ENCODE measurements at regions not wholly inside any gene's neighbourhood (a gene's known extent, or its start where the extent isn't known, plus 50 kb on each side); places are given as distances from the start of the nearest gene placed in this dataset.
"Not testable (repeated sequence)": the region's sequence is repeated elsewhere in the genome, so short reads cannot be mapped to it uniquely, and the experiment has no call there.

- Mint-ChIP-seq H3K27me3 (no peaks in the 10 kb centered on the region), H3K4me3 (no peak overlapping the region), H3K36me3 (ENCODE audit: insufficient read depth) (peaks cover 2% of the 10 kb centered on the region), H3K27ac (ENCODE audit: low read depth) (no peak overlapping the region), H3K4me1 (no peaks in the 10 kb centered on the region), H3K9me3 (no peaks in the 10 kb centered on the region)
- DNase-seq (ENCODE audit: low spot score in 2 of 2) (no peak), ATAC-seq (replicated peaks; ENCODE audit: extremely low read depth, poor library complexity, severe bottlenecking) (no peak)
Measured at GRCh38 chr10:62467527-62467926, 93.4 kb downstream of the ZNF365 start.

GRCh38 chr10:62471711-62472110 lies 97.5 kb downstream of the ZNF365 start:
- ATAC-seq (replicated peaks; ENCODE audit: extremely low read depth, poor library complexity, severe bottlenecking) = no peak
- H3K27ac Mint-ChIP-seq (ENCODE audit: low read depth) = no peak overlapping the region

GRCh38 chr10:62473241-62473640 lies 99.1 kb downstream of the ZNF365 start:
- H3K4me3 Mint-ChIP-seq = no peak overlapping the region
- H3K9me3 Mint-ChIP-seq = no peaks in the 10 kb centered on the region
- H3K27me3 Mint-ChIP-seq = peaks cover 9% of the 10 kb centered on the region
- H3K36me3 Mint-ChIP-seq (ENCODE audit: insufficient read depth) = no peaks in the 10 kb centered on the region
- H3K27ac Mint-ChIP-seq (ENCODE audit: low read depth) = no peak overlapping the region
- no peaks in the 10 kb centered on the region for H3K4me1 Mint-ChIP-seq
- ATAC-seq (replicated peaks; ENCODE audit: extremely low read depth, poor library complexity, severe bottlenecking) (no peak), DNase-seq (ENCODE audit: low spot score in 2 of 2) (no peak)

More at GRCh38 chr10:62471711-62472110, 97.5 kb downstream of the ZNF365 start:
- peaks cover 9% of the 10 kb centered on the region for H3K27me3 Mint-ChIP-seq
- no peak for DNase-seq (ENCODE audit: low spot score in 2 of 2)
- H3K36me3 Mint-ChIP-seq (ENCODE audit: insufficient read depth) = no peaks in the 10 kb centered on the region
- H3K4me3 Mint-ChIP-seq = no peak overlapping the region
- H3K9me3 Mint-ChIP-seq = no peaks in the 10 kb centered on the region
- H3K4me1 Mint-ChIP-seq = no peaks in the 10 kb centered on the region

- Mint-ChIP-seq H3K27me3 (peaks cover 9% of the 10 kb centered on the region), H3K4me1 (no peaks in the 10 kb centered on the region), H3K36me3 (ENCODE audit: insufficient read depth) (no peaks in the 10 kb centered on the region), H3K9me3 (no peaks in the 10 kb centered on the region), H3K27ac (ENCODE audit: low read depth) (no peak overlapping the region), H3K4me3 (no peak overlapping the region)
- DNase-seq (ENCODE audit: low spot score in 2 of 2) (no peak), ATAC-seq (replicated peaks; ENCODE audit: extremely low read depth, poor library complexity, severe bottlenecking) (no peak)
Measured at GRCh38 chr10:62475551-62475950, 101.4 kb downstream of the ZNF365 start.

- H3K9me3 Mint-ChIP-seq = no peaks in the 10 kb centered on the region
- H3K27me3 Mint-ChIP-seq = peaks cover 12% of the 10 kb centered on the region
- ATAC-seq (replicated peaks; ENCODE audit: extremely low read depth, poor library complexity, severe bottlenecking) (no peak), DNase-seq (ENCODE audit: low spot score in 2 of 2) (no peak)
- H3K4me3 Mint-ChIP-seq = no peak overlapping the region
- no peak overlapping the region for H3K27ac Mint-ChIP-seq (ENCODE audit: low read depth)
- H3K4me1 Mint-ChIP-seq = no peaks in the 10 kb centered on the region
- H3K36me3 Mint-ChIP-seq (ENCODE audit: insufficient read depth) = no peaks in the 10 kb centered on the region
Measured at GRCh38 chr10:62479523-62479922, 105.4 kb downstream of the ZNF365 start.

GRCh38 chr10:62480196-62480595 lies 106.0 kb downstream of the ZNF365 start:
- Mint-ChIP-seq H3K4me1 (no peaks in the 10 kb centered on the region), H3K27me3 (peaks cover 18% of the 10 kb centered on the region), H3K9me3 (no peaks in the 10 kb centered on the region), H3K27ac (ENCODE audit: low read depth) (no peak overlapping the region), H3K4me3 (no peak overlapping the region), H3K36me3 (ENCODE audit: insufficient read depth) (no peaks in the 10 kb centered on the region)
- no peak for DNase-seq (ENCODE audit: low spot score in 2 of 2)
- ATAC-seq (replicated peaks; ENCODE audit: extremely low read depth, poor library complexity, severe bottlenecking) = no peak

- no peak overlapping the region for H3K4me3 Mint-ChIP-seq
- no peaks in the 10 kb centered on the region for H3K36me3 Mint-ChIP-seq (ENCODE audit: insufficient read depth)
- DNase-seq (ENCODE audit: low spot score in 2 of 2) (no peak), ATAC-seq (replicated peaks; ENCODE audit: extremely low read depth, poor library complexity, severe bottlenecking) (no peak)
- no peaks in the 10 kb centered on the region for H3K9me3 Mint-ChIP-seq
- H3K4me1 Mint-ChIP-seq = no peaks in the 10 kb centered on the region
- peaks cover 18% of the 10 kb centered on the region for H3K27me3 Mint-ChIP-seq
- H3K27ac Mint-ChIP-seq (ENCODE audit: low read depth) = no peak overlapping the region
Measured at GRCh38 chr10:62482581-62482980, 108.4 kb downstream of the ZNF365 start.

- Mint-ChIP-seq H3K4me1 (no peaks in the 10 kb centered on the region), H3K36me3 (ENCODE audit: insufficient read depth) (no peaks in the 10 kb centered on the region), H3K27ac (ENCODE audit: low read depth) (no peak overlapping the region), H3K27me3 (peaks cover 36% of the 10 kb centered on the region), H3K9me3 (no peaks in the 10 kb centered on the region), H3K4me3 (no peak overlapping the region)
- no peak for DNase-seq (ENCODE audit: low spot score in 2 of 2)
- no peak for ATAC-seq (replicated peaks; ENCODE audit: extremely low read depth, poor library complexity, severe bottlenecking)
Measured at GRCh38 chr10:62491597-62491996, 117.4 kb downstream of the ZNF365 start.

- no peaks in the 10 kb centered on the region for H3K4me1 Mint-ChIP-seq
- no peak for ATAC-seq (replicated peaks; ENCODE audit: extremely low read depth, poor library complexity, severe bottlenecking)
- no peak for DNase-seq (ENCODE audit: low spot score in 2 of 2)
- no peak overlapping the region for H3K27ac Mint-ChIP-seq (ENCODE audit: low read depth)
- no peaks in the 10 kb centered on the region for H3K9me3 Mint-ChIP-seq
- H3K36me3 Mint-ChIP-seq (ENCODE audit: insufficient read depth) = no peaks in the 10 kb centered on the region
- peaks cover 36% of the 10 kb centered on the region for H3K27me3 Mint-ChIP-seq
- no peak overlapping the region for H3K4me3 Mint-ChIP-seq
Measured at GRCh38 chr10:62492012-62492869, 118.1 kb downstream of the ZNF365 start.

- H3K4me3 Mint-ChIP-seq = no peak overlapping the region
- H3K9me3 Mint-ChIP-seq = no peaks in the 10 kb centered on the region
- peaks cover 36% of the 10 kb centered on the region for H3K27me3 Mint-ChIP-seq
- no peak for DNase-seq (ENCODE audit: low spot score in 2 of 2)
- H3K4me1 Mint-ChIP-seq = no peaks in the 10 kb centered on the region
- H3K36me3 Mint-ChIP-seq (ENCODE audit: insufficient read depth) = no peaks in the 10 kb centered on the region
- H3K27ac Mint-ChIP-seq (ENCODE audit: low read depth) = no peak overlapping the region
- ATAC-seq (replicated peaks; ENCODE audit: extremely low read depth, poor library complexity, severe bottlenecking) = no peak
Measured at GRCh38 chr10:62492870-62493180, 118.7 kb downstream of the ZNF365 start.

- peaks cover 36% of the 10 kb centered on the region for H3K27me3 Mint-ChIP-seq
- H3K36me3 Mint-ChIP-seq (ENCODE audit: insufficient read depth) = no peaks in the 10 kb centered on the region
- ATAC-seq (replicated peaks; ENCODE audit: extremely low read depth, poor library complexity, severe bottlenecking) (no peak), DNase-seq (ENCODE audit: low spot score in 2 of 2) (no peak)
- H3K4me1 Mint-ChIP-seq = no peaks in the 10 kb centered on the region
- no peak overlapping the region for H3K4me3 Mint-ChIP-seq
- H3K9me3 Mint-ChIP-seq = no peaks in the 10 kb centered on the region
- no peak overlapping the region for H3K27ac Mint-ChIP-seq (ENCODE audit: low read depth)
Measured at GRCh38 chr10:62496925-62497324, 122.8 kb downstream of the ZNF365 start.

GRCh38 chr10:62498271-62498670 lies 124.1 kb downstream of the ZNF365 start:
- no peaks in the 10 kb centered on the region for H3K36me3 Mint-ChIP-seq (ENCODE audit: insufficient read depth)
- H3K4me1 Mint-ChIP-seq = no peaks in the 10 kb centered on the region
- DNase-seq (ENCODE audit: low spot score in 2 of 2) (no peak), ATAC-seq (replicated peaks; ENCODE audit: extremely low read depth, poor library complexity, severe bottlenecking) (no peak)
- no peak overlapping the region for H3K27ac Mint-ChIP-seq (ENCODE audit: low read depth)
- no peak overlapping the region for H3K4me3 Mint-ChIP-seq
- H3K9me3 Mint-ChIP-seq = no peaks in the 10 kb centered on the region
- peaks cover 29% of the 10 kb centered on the region for H3K27me3 Mint-ChIP-seq

GRCh38 chr10:62500116-62500515 lies 125.9 kb downstream of the ZNF365 start:
- H3K4me3 Mint-ChIP-seq; H3K27ac Mint-ChIP-seq (ENCODE audit: low read depth); H3K36me3 Mint-ChIP-seq (ENCODE audit: insufficient read depth); ATAC-seq (replicated peaks; ENCODE audit: extremely low read depth, poor library complexity, severe bottlenecking); H3K4me1 Mint-ChIP-seq; H3K9me3 Mint-ChIP-seq; DNase-seq (ENCODE audit: low spot score in 2 of 2): not testable (repeated sequence)
- H3K27me3 Mint-ChIP-seq = peaks cover 12% of the 10 kb centered on the region
